H1 (cell line): ENCODE measurements at regions not wholly inside any gene's neighbourhood (a gene's known extent, or its start where the extent isn't known, plus 50 kb on each side); places are given as distances from the start of the nearest gene placed in this dataset.

Experiments used
- CTCF ChIA-PET: fragments of 300-600 bp; sonication (Branson Sonifier 250); formaldehyde crosslinking; loops from one replicate; lab custom pipeline; 2021; ENCODE audit not compliant: partially characterized antibody; lab: Charles Lee
- POLR2A ChIA-PET: fragments of 300-600 bp; sonication (Branson Sonifier 250); formaldehyde crosslinking; loops from one replicate; lab custom pipeline; 2021; ENCODE audit warnings: inconsistent platforms; ENCODE audit not compliant: partially characterized antibody; lab: Charles Lee
- DNase-seq, 2 experiments: peaks; one replicate each; pipeline versions ENCODE4 v3.0.0 to v3.0.0-alpha.2; 2010 to 2022; ENCODE audit warnings: low spot score in 2 of 2, low read depth in 1 of 2, mixed read lengths in 1 of 2
- FAIRE-seq: peaks from 2 replicates; lab custom pipeline; 2011; peaks lifted over from hg19 to GRCh38; lab: Jason Lieb, UNC
- H2AFZ ChIP-seq: 2 replicates; pipeline ENCODE4 v1.8.1; 2012; ENCODE audit warnings: low read length, inconsistent platforms
- H2AK5ac ChIP-seq: 2 replicates; pipeline ENCODE4 v1.6.1; 2013; ENCODE audit warnings: low read depth, low read length
- H2BK120ac ChIP-seq: replicated peaks from 2 replicates; pipeline ENCODE3; 2013; ENCODE audit warnings: low read depth, low read length, inconsistent platforms
- H2BK12ac ChIP-seq: 2 replicates; pipeline ENCODE4 v1.6.1; 2013; ENCODE audit warnings: low read depth, low read length
- H2BK15ac ChIP-seq: 2 replicates; pipeline ENCODE4 v1.6.1; 2013; ENCODE audit warnings: low read length
- H2BK20ac ChIP-seq: 2 replicates; pipeline ENCODE4 v1.6.1; 2013; ENCODE audit warnings: low read length
- H2BK5ac ChIP-seq: 2 replicates; pipeline ENCODE4 v1.6.1; 2013; ENCODE audit warnings: low read depth, low read length
- H3K14ac ChIP-seq: 2 replicates; pipeline ENCODE4 v1.6.1; 2013; ENCODE audit warnings: inconsistent platforms; ENCODE audit not compliant: insufficient read length
- H3K18ac ChIP-seq: 2 replicates; pipeline ENCODE4 v1.6.1; 2013; ENCODE audit warnings: low read length; ENCODE audit errors: extremely low read depth
- H3K23ac ChIP-seq: 2 replicates; pipeline ENCODE4 v1.6.1; 2013; ENCODE audit warnings: inconsistent platforms; ENCODE audit not compliant: insufficient read length
- H3K23me2 ChIP-seq: 2 replicates; pipeline ENCODE4 v1.6.1; 2013; ENCODE audit warnings: low read depth, low read length
- H3K27ac ChIP-seq: 2 replicates; pipeline ENCODE4 v1.6.1; 2011; ENCODE audit warnings: low read depth, low read length, inconsistent platforms
- H3K27me3 ChIP-seq, 4 experiments: replicated peaks in 1 of 4; 1 replicate in 1 of 4; 2 replicates in 3 of 4; pipeline versions ENCODE4 v1.6.1 to v1.8.1; 2011 to 2013; ENCODE audit warnings: low read length in 3 of 4, mild to moderate bottlenecking in 3 of 4, inconsistent platforms in 2 of 4, mixed read lengths in 2 of 4, moderate library complexity in 1 of 4; ENCODE audit not compliant: control insufficient read depth in 3 of 4, insufficient read depth in 3 of 4; ENCODE audit errors: extremely low read depth in 1 of 4
- H3K36me3 ChIP-seq, 4 experiments: 2 replicates each; pipeline versions ENCODE4 v1.6.1 to v1.8.1; 2011 to 2013; ENCODE audit warnings: mild to moderate bottlenecking in 4 of 4, low read length in 3 of 4, moderate library complexity in 2 of 4, control low read depth in 1 of 4, inconsistent platforms in 1 of 4; ENCODE audit not compliant: insufficient read depth in 4 of 4, control insufficient read depth in 2 of 4
- H3K4ac ChIP-seq: replicated peaks from 2 replicates; pipeline ENCODE3; 2013; ENCODE audit warnings: low read length, low read depth, mixed read lengths, inconsistent platforms; ENCODE audit not compliant: insufficient read length
- H3K4me1 ChIP-seq, 4 experiments: replicated peaks in 1 of 4; 1 replicate in 1 of 4; 2 replicates in 3 of 4; pipeline versions ENCODE4 v1.6.1 to v1.8.1; 2011 to 2013; ENCODE audit warnings: low read length in 3 of 4, inconsistent platforms in 2 of 4, mixed read lengths in 1 of 4; ENCODE audit not compliant: insufficient read depth in 4 of 4, control insufficient read depth in 3 of 4
- H3K4me2 ChIP-seq, 2 experiments: 2 replicates each; pipeline versions ENCODE4 v1.6.1 to v1.8.1; 2011 to 2013; ENCODE audit warnings: low read depth in 2 of 2, low read length in 2 of 2, control low read depth in 1 of 2, inconsistent platforms in 1 of 2, mild to moderate bottlenecking in 1 of 2; ENCODE audit not compliant: insufficient read depth in 1 of 2
- H3K4me3 ChIP-seq, 4 experiments: fragments of 200-600, 300-600 bp in 1 of 4; sonication (generic), shearing (Covaris generic), sonication (Bioruptor Twin) in 1 of 4; 2 replicates each; pipeline versions ENCODE4 v1.5.1 to v1.8.1; 2011 to 2016; ENCODE audit warnings: low read length in 4 of 4, low read depth in 3 of 4, control low read depth in 2 of 4, inconsistent platforms in 2 of 4, mild to moderate bottlenecking in 2 of 4, mixed read lengths in 1 of 4, moderate library complexity in 1 of 4; ENCODE audit not compliant: insufficient read depth in 2 of 4; ENCODE audit errors: extremely low read depth in 1 of 4
- H3K56ac ChIP-seq: replicated peaks from 2 replicates; pipeline ENCODE3; 2013; ENCODE audit warnings: low read depth, mild to moderate bottlenecking, mixed read lengths, low read length, inconsistent platforms; ENCODE audit not compliant: insufficient read length
- H3K79me1 ChIP-seq: 2 replicates; pipeline ENCODE4 v1.6.1; 2013; ENCODE audit warnings: low read depth, low read length, control low read depth
- H3K79me2 ChIP-seq, 2 experiments: 2 replicates each; pipeline versions ENCODE4 v1.6.1 to v1.8.1; 2012 to 2013; ENCODE audit warnings: low read length in 2 of 2, mild to moderate bottlenecking in 2 of 2, inconsistent platforms in 1 of 2; ENCODE audit not compliant: insufficient read depth in 2 of 2, control insufficient read depth in 1 of 2
- H3K9ac ChIP-seq, 4 experiments: replicated peaks in 1 of 4; 1 replicate in 1 of 4; 2 replicates in 3 of 4; pipeline versions ENCODE4 v1.6.1 to v1.8.1; 2011 to 2013; ENCODE audit warnings: low read depth in 3 of 4, low read length in 3 of 4, control low read depth in 2 of 4, mild to moderate bottlenecking in 2 of 4, moderate library complexity in 2 of 4, inconsistent platforms in 1 of 4; ENCODE audit errors: extremely low read depth in 1 of 4
- H3K9me3 ChIP-seq, 2 experiments: 2 replicates each; pipeline versions ENCODE4 v1.6.1 to v1.8.1; 2012 to 2013; ENCODE audit warnings: mild to moderate bottlenecking in 2 of 2, moderate library complexity in 2 of 2, control low read depth in 1 of 2, inconsistent platforms in 1 of 2, low read depth in 1 of 2, low read length in 1 of 2, mixed read lengths in 1 of 2; ENCODE audit not compliant: insufficient read depth in 2 of 2
- H4K20me1 ChIP-seq, 2 experiments: replicated peaks in 1 of 2; 2 replicates each; pipeline versions ENCODE3 to v1.8.1; 2011 to 2013; ENCODE audit warnings: inconsistent platforms in 2 of 2, low read length in 2 of 2, mild to moderate bottlenecking in 1 of 2; ENCODE audit not compliant: insufficient read depth in 2 of 2, control insufficient read depth in 1 of 2
- H4K5ac ChIP-seq: 2 replicates; pipeline ENCODE4 v1.6.1; 2013; ENCODE audit warnings: low read length, low read depth, mixed read lengths, inconsistent platforms; ENCODE audit not compliant: insufficient read length
- H4K8ac ChIP-seq: 2 replicates; pipeline ENCODE4 v1.8.0; 2013; ENCODE audit warnings: mild to moderate bottlenecking, moderate library complexity, low read length, inconsistent platforms; ENCODE audit not compliant: insufficient read depth; ENCODE audit errors: extremely low read depth
- H4K91ac ChIP-seq: replicated peaks from 2 replicates; pipeline ENCODE3; 2013; ENCODE audit warnings: low read length, mixed read lengths, inconsistent platforms; ENCODE audit not compliant: insufficient read length
- CEBPB ChIP-seq: IDR thresholded peaks from 2 replicates; pipeline ENCODE4 v1.6.1; 2012; ENCODE audit warnings: low read depth, low read length
- CREB1 ChIP-seq: IDR thresholded peaks from 2 replicates; pipeline ENCODE4 v1.6.1; 2012; ENCODE audit warnings: inconsistent platforms
- KDM5A ChIP-seq: fragments of 200-600 bp; IDR thresholded peaks from 2 replicates; pipeline ENCODE4 v1.7.1; 2012; ENCODE audit warnings: mild to moderate bottlenecking, low read length, inconsistent platforms, mixed read lengths
- NRF1 ChIP-seq: IDR thresholded peaks from 2 replicates; pipeline ENCODE4 v1.6.1; 2011; ENCODE audit warnings: mild to moderate bottlenecking, low read depth, low read length, improper control_type of control experiment
- PHF8 ChIP-seq: fragments of 200-600 bp; sonication (generic); conservative IDR thresholded peaks from 2 replicates; pipeline ENCODE4 v1.7.1; 2012; ENCODE audit warnings: low read depth, mild to moderate bottlenecking, inconsistent platforms, low read length, moderate library complexity
- SIX5 ChIP-seq: IDR thresholded peaks from 2 replicates; pipeline ENCODE4 v1.6.1; 2011; ENCODE audit warnings: mild to moderate bottlenecking, low read depth, low read length
- TEAD4 ChIP-seq: IDR thresholded peaks from 2 replicates; pipeline ENCODE4 v1.6.1; 2012; ENCODE audit warnings: low read depth, low read length, inconsistent platforms, mixed read lengths
- WGBS, 2 experiments: shearing (Covaris generic) in 1 of 2; methylation state at CpG; one replicate each; pipeline versions ENCODE4 v1.1.6 to v1.1.7; 2013 to 2015; ENCODE audit warnings: low lambda C conversion rate in 2 of 2, mixed read lengths in 2 of 2, inconsistent platforms in 1 of 2, low coverage in 1 of 2, missing lambda C conversion rate in 1 of 2; ENCODE audit not compliant: insufficient replicate concordance in 2 of 2, insufficient coverage in 1 of 2, insufficient read length in 1 of 2; ENCODE audit errors: extremely low coverage in 1 of 2, missing lambda C conversion rate in 1 of 2; 5-methylcytosine and 5-hydroxymethylcytosine counted together

- no peak overlapping the region for H3K4me3 ChIP-seq
- H2AK5ac ChIP-seq: no peak overlapping the region
- H4K8ac ChIP-seq: no peak overlapping the region; the same call in 1 of the 2 replicates
- DNase-seq: no peak
- no peak overlapping the region for H2BK12ac ChIP-seq
- no peak overlapping the region for H3K14ac ChIP-seq
- no peak overlapping the region for H4K91ac ChIP-seq
- no peaks in the 10 kb centered on the region; a peak in 1 of 8 replicates for H3K36me3 ChIP-seq
- 94% methylated on average over 24 of the region's 24 CpGs; no CpG with 5 or more reads in 1 of the 2 experiments for WGBS, 2 experiments
- H3K23me2 ChIP-seq: no peaks in the 10 kb centered on the region
- no peak overlapping the region for H2BK5ac ChIP-seq
- CTCF ChIA-PET: interaction anchor here (0.6 to 1.7 kb wide), 6 partner anchors 9 to 731 kb away, joined by 3 to 8 read pairs (median 4); no protein-coding TSS in a partner anchor
- no peak for FAIRE-seq
- H4K20me1 ChIP-seq: no peaks in the 10 kb centered on the region
- no peak overlapping the region for H3K27ac ChIP-seq
- H3K18ac ChIP-seq: no peak overlapping the region
- H3K79me1 ChIP-seq: no peaks in the 10 kb centered on the region
- H3K4me2 ChIP-seq: no peak overlapping the region
- no peak overlapping the region for H4K5ac ChIP-seq
- H3K9ac ChIP-seq: no peak overlapping the region; a peak in 1 of 7 replicates
- no peak overlapping the region for H2BK120ac ChIP-seq
- 0 out of 4 replicates have a peak, but pooled peaks cover 0 to 4% of the 10 kb centered on the region in 2 experiments for H3K9me3 ChIP-seq
- POLR2A ChIA-PET: no interaction called here
- no peaks in the 10 kb centered on the region for H3K79me2 ChIP-seq
- H3K4ac ChIP-seq: no peak overlapping the region
- H2AFZ ChIP-seq: no peak overlapping the region
- H3K23ac ChIP-seq: no peak overlapping the region
- H3K27me3 ChIP-seq: no peaks in the 10 kb centered on the region
- TF ChIP-seq SIX5 (no peak), CEBPB (no peak), NRF1 (no peak), KDM5A (no peak), PHF8 (no peak), TEAD4 (no peak), CREB1 (no peak)
- no peak overlapping the region for H3K56ac ChIP-seq
- H3K4me1 ChIP-seq: no peaks in the 10 kb centered on the region
- no peak overlapping the region for H2BK15ac ChIP-seq
- no peak overlapping the region for H2BK20ac ChIP-seq
Observed at GRCh38 chr4:189147005-189147929, 793.4 kb upstream of the FRG1 start.
